ENCODE measurements at regions not wholly inside any gene's neighbourhood (a gene's known extent, or its start where the extent isn't known, plus 50 kb on each side); places are given as distances from the start of the nearest gene placed in this dataset.

GRCh38 chr3:104740874-104741379 lies 625.8 kb upstream of the ALCAM start:
- ATAC-seq (replicated peaks; ENCODE audit: extremely low read depth, poor library complexity, severe bottlenecking) (no peak), DNase-seq (ENCODE audit: low spot score in 2 of 2) (no peak)
- Mint-ChIP-seq H3K4me3 (no peak overlapping the region), H3K27ac (ENCODE audit: low read depth) (no peak overlapping the region), H3K4me1 (no peaks in the 10 kb centered on the region), H3K9me3 (no peaks in the 10 kb centered on the region), H3K27me3 (no peaks in the 10 kb centered on the region), H3K36me3 (ENCODE audit: insufficient read depth) (no peaks in the 10 kb centered on the region)

- DNase-seq (ENCODE audit: low spot score in 2 of 2) = no peak
- Mint-ChIP-seq H3K9me3 (no peaks in the 10 kb centered on the region), H3K36me3 (ENCODE audit: insufficient read depth) (no peaks in the 10 kb centered on the region), H3K4me1 (no peaks in the 10 kb centered on the region), H3K4me3 (no peak overlapping the region), H3K27me3 (no peaks in the 10 kb centered on the region), H3K27ac (ENCODE audit: low read depth) (no peak overlapping the region)
- ATAC-seq (replicated peaks; ENCODE audit: extremely low read depth, poor library complexity, severe bottlenecking) = no peak
Observed at GRCh38 chr3:104742044-104742443, 624.7 kb upstream of the ALCAM start.

- H3K36me3 Mint-ChIP-seq (ENCODE audit: insufficient read depth) = no peaks in the 10 kb centered on the region
- ATAC-seq (replicated peaks; ENCODE audit: extremely low read depth, poor library complexity, severe bottlenecking) = no peak
- H3K27me3 Mint-ChIP-seq = no peaks in the 10 kb centered on the region
- no peak overlapping the region for H3K4me3 Mint-ChIP-seq
- H3K9me3 Mint-ChIP-seq = no peaks in the 10 kb centered on the region
- H3K27ac Mint-ChIP-seq (ENCODE audit: low read depth) = no peak overlapping the region
- H3K4me1 Mint-ChIP-seq = no peaks in the 10 kb centered on the region
- DNase-seq (ENCODE audit: low spot score in 2 of 2) = no peak
Observed at GRCh38 chr3:104745313-104745712, 621.4 kb upstream of the ALCAM start.

GRCh38 chr3:104746056-104746455 lies 620.7 kb upstream of the ALCAM start:
- no peaks in the 10 kb centered on the region for H3K4me1 Mint-ChIP-seq
- H3K36me3 Mint-ChIP-seq (ENCODE audit: insufficient read depth) = no peaks in the 10 kb centered on the region
- H3K27me3 Mint-ChIP-seq = no peaks in the 10 kb centered on the region
- no peak overlapping the region for H3K4me3 Mint-ChIP-seq
- no peak overlapping the region for H3K27ac Mint-ChIP-seq (ENCODE audit: low read depth)
- H3K9me3 Mint-ChIP-seq = no peaks in the 10 kb centered on the region
- DNase-seq (ENCODE audit: low spot score in 2 of 2) = no peak
- no peak for ATAC-seq (replicated peaks; ENCODE audit: extremely low read depth, poor library complexity, severe bottlenecking)

- DNase-seq (ENCODE audit: low spot score in 2 of 2) (no peak), ATAC-seq (replicated peaks; ENCODE audit: extremely low read depth, poor library complexity, severe bottlenecking) (no peak)
- Mint-ChIP-seq H3K4me1 (no peaks in the 10 kb centered on the region), H3K27me3 (no peaks in the 10 kb centered on the region), H3K36me3 (ENCODE audit: insufficient read depth) (no peaks in the 10 kb centered on the region), H3K9me3 (peaks cover 6% of the 10 kb centered on the region), H3K27ac (ENCODE audit: low read depth) (no peak overlapping the region), H3K4me3 (no peak overlapping the region)
Observed at GRCh38 chr3:104750581-104750980, 616.1 kb upstream of the ALCAM start.

GRCh38 chr3:104755791-104756190 lies 610.9 kb upstream of the ALCAM start:
- Mint-ChIP-seq H3K27me3 (no peaks in the 10 kb centered on the region), H3K4me3 (no peak overlapping the region), H3K9me3 (peaks cover 11% of the 10 kb centered on the region), H3K36me3 (ENCODE audit: insufficient read depth) (no peaks in the 10 kb centered on the region), H3K27ac (ENCODE audit: low read depth) (no peak overlapping the region), H3K4me1 (no peaks in the 10 kb centered on the region)
- ATAC-seq (replicated peaks; ENCODE audit: extremely low read depth, poor library complexity, severe bottlenecking) (no peak), DNase-seq (ENCODE audit: low spot score in 2 of 2) (no peak)

GRCh38 chr3:104763007-104763406 lies 603.7 kb upstream of the ALCAM start:
- Mint-ChIP-seq H3K27me3 (no peaks in the 10 kb centered on the region), H3K27ac (ENCODE audit: low read depth) (no peak overlapping the region), H3K4me1 (no peaks in the 10 kb centered on the region), H3K9me3 (no peaks in the 10 kb centered on the region), H3K36me3 (ENCODE audit: insufficient read depth) (no peaks in the 10 kb centered on the region), H3K4me3 (no peak overlapping the region)
- ATAC-seq (replicated peaks; ENCODE audit: extremely low read depth, poor library complexity, severe bottlenecking) (no peak), DNase-seq (ENCODE audit: low spot score in 2 of 2) (no peak)

- H3K4me3 Mint-ChIP-seq = no peak overlapping the region
- no peaks in the 10 kb centered on the region for H3K4me1 Mint-ChIP-seq
- no peaks in the 10 kb centered on the region for H3K27me3 Mint-ChIP-seq
- ATAC-seq (replicated peaks; ENCODE audit: extremely low read depth, poor library complexity, severe bottlenecking) (no peak), DNase-seq (ENCODE audit: low spot score in 2 of 2) (no peak)
- no peaks in the 10 kb centered on the region for H3K9me3 Mint-ChIP-seq
- no peaks in the 10 kb centered on the region for H3K36me3 Mint-ChIP-seq (ENCODE audit: insufficient read depth)
- H3K27ac Mint-ChIP-seq (ENCODE audit: low read depth) = no peak overlapping the region
Observed at GRCh38 chr3:104764496-104764895, 602.2 kb upstream of the ALCAM start.

- no peaks in the 10 kb centered on the region for H3K4me1 Mint-ChIP-seq
- H3K9me3 Mint-ChIP-seq = no peaks in the 10 kb centered on the region
- no peaks in the 10 kb centered on the region for H3K36me3 Mint-ChIP-seq (ENCODE audit: insufficient read depth)
- H3K4me3 Mint-ChIP-seq = no peak overlapping the region
- DNase-seq (ENCODE audit: low spot score in 2 of 2) = no peak
- H3K27ac Mint-ChIP-seq (ENCODE audit: low read depth) = no peak overlapping the region
- ATAC-seq (replicated peaks; ENCODE audit: extremely low read depth, poor library complexity, severe bottlenecking) = no peak
- H3K27me3 Mint-ChIP-seq = no peaks in the 10 kb centered on the region
Observed at GRCh38 chr3:104768886-104769285, 597.8 kb upstream of the ALCAM start.

GRCh38 chr3:104779324-104779723 lies 587.4 kb upstream of the ALCAM start:
- Mint-ChIP-seq H3K36me3 (ENCODE audit: insufficient read depth) (no peaks in the 10 kb centered on the region), H3K4me1 (no peaks in the 10 kb centered on the region)
- ATAC-seq (replicated peaks; ENCODE audit: extremely low read depth, poor library complexity, severe bottlenecking) = no peak

GRCh38 chr3:104781112-104781511 lies 585.6 kb upstream of the ALCAM start:
- no peaks in the 10 kb centered on the region for H3K4me1 Mint-ChIP-seq
- H3K4me3 Mint-ChIP-seq = no peak overlapping the region
- H3K36me3 Mint-ChIP-seq (ENCODE audit: insufficient read depth) = no peaks in the 10 kb centered on the region
- H3K27me3 Mint-ChIP-seq = no peaks in the 10 kb centered on the region
- H3K27ac Mint-ChIP-seq (ENCODE audit: low read depth) = no peak overlapping the region
- DNase-seq (ENCODE audit: low spot score in 2 of 2) = no peak
- peaks cover 10% of the 10 kb centered on the region for H3K9me3 Mint-ChIP-seq
- ATAC-seq (replicated peaks; ENCODE audit: extremely low read depth, poor library complexity, severe bottlenecking) = no peak

More at GRCh38 chr3:104779324-104779723, 587.4 kb upstream of the ALCAM start:
- Mint-ChIP-seq H3K4me3 (no peak overlapping the region), H3K9me3 (peaks cover 5% of the 10 kb centered on the region), H3K27ac (ENCODE audit: low read depth) (no peak overlapping the region), H3K27me3 (no peaks in the 10 kb centered on the region)
- DNase-seq (ENCODE audit: low spot score in 2 of 2) = no peak

GRCh38 chr3:104785947-104786346 lies 580.8 kb upstream of the ALCAM start:
- ATAC-seq (replicated peaks; ENCODE audit: extremely low read depth, poor library complexity, severe bottlenecking) (no peak), DNase-seq (ENCODE audit: low spot score in 2 of 2) (no peak)
- Mint-ChIP-seq H3K9me3 (peaks cover 11% of the 10 kb centered on the region), H3K27me3 (no peaks in the 10 kb centered on the region), H3K36me3 (ENCODE audit: insufficient read depth) (no peaks in the 10 kb centered on the region), H3K4me3 (no peak overlapping the region), H3K27ac (ENCODE audit: low read depth) (no peak overlapping the region), H3K4me1 (no peaks in the 10 kb centered on the region)

GRCh38 chr3:104787306-104787705 lies 579.4 kb upstream of the ALCAM start:
- DNase-seq (ENCODE audit: low spot score in 2 of 2) = no peak
- Mint-ChIP-seq H3K4me1 (no peaks in the 10 kb centered on the region), H3K27ac (ENCODE audit: low read depth) (no peak overlapping the region), H3K9me3 (peaks cover 5% of the 10 kb centered on the region), H3K27me3 (no peaks in the 10 kb centered on the region), H3K36me3 (ENCODE audit: insufficient read depth) (no peaks in the 10 kb centered on the region), H3K4me3 (no peak overlapping the region)
- no peak for ATAC-seq (replicated peaks; ENCODE audit: extremely low read depth, poor library complexity, severe bottlenecking)

GRCh38 chr3:104788807-104789206 lies 577.9 kb upstream of the ALCAM start:
- Mint-ChIP-seq H3K9me3 (peaks cover 5% of the 10 kb centered on the region), H3K4me3 (no peak overlapping the region), H3K36me3 (ENCODE audit: insufficient read depth) (no peaks in the 10 kb centered on the region), H3K27ac (ENCODE audit: low read depth) (no peak overlapping the region), H3K27me3 (no peaks in the 10 kb centered on the region), H3K4me1 (no peaks in the 10 kb centered on the region)
- ATAC-seq (replicated peaks; ENCODE audit: extremely low read depth, poor library complexity, severe bottlenecking) = no peak
- DNase-seq (ENCODE audit: low spot score in 2 of 2) = no peak
